ENCODE measurements at regions not wholly inside any gene's neighbourhood (a gene's known extent, or its start where the extent isn't known, plus 50 kb on each side); places are given as distances from the start of the nearest gene placed in this dataset.

DNA sequence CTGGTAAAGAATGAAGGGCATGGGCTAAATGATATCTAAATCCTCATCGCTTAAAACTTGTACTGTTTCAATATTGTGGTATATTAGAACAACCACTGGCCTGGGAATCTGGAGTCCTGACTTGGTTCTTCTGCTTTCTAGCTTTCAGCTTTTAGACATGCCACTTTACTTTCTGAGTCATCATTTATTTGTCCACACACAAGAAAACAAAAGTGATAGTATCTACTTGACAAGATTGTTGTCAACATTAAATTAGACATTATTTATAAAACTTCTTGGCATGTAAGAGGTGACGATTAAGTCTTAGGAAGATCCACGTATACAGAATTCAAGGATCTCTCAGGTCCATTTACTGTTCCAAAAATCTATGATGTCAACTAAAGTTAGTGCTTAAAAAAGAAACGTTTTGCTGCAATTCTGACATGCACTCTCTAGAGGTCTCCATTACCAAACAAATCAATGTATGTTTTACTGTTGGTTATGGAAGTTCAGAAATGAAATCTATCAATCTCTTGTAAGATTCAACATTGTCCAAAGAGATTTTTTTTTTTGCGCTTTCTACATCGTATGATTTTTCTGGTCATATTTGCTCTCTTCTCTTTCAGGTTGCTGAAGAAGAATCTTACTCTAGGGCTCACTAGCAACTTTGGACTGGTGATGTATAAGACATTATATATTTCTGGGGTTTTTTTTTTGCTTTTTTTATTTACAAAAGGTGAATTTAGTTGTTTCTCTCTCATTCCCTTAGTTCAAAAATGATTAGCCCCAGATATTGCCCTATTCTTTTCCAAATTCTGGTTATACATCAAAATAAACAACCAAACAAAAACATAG lies 53.6 kb upstream of the DYNC1I1 start:
- DNase-seq (ENCODE audit: insufficient read length, low spot score) (no peak), FAIRE-seq (no peak)
- TF ChIP-seq POLR2A (IDR thresholded peaks at IDR 0.05; ENCODE audit: low read depth, low read length): no peak
- no peak for TF ChIP-seq POLR2AphosphoS5 (IDR thresholded peaks at IDR 0.05; ENCODE audit: low read depth, low read length)
- no peak for TF ChIP-seq TAF1 (IDR thresholded peaks at IDR 0.05; ENCODE audit: low read depth, low read length)
- TF ChIP-seq SPI1 (IDR thresholded peaks at IDR 0.05; ENCODE audit: low read depth, low read length): no peak
- no peak for TF ChIP-seq POU2F2 (IDR thresholded peaks at IDR 0.05; ENCODE audit: low read depth, low read length)
- no peak for TF ChIP-seq PAX5 (IDR thresholded peaks at IDR 0.05; ENCODE audit: insufficient read depth, low read length, severe bottlenecking)

DNA sequence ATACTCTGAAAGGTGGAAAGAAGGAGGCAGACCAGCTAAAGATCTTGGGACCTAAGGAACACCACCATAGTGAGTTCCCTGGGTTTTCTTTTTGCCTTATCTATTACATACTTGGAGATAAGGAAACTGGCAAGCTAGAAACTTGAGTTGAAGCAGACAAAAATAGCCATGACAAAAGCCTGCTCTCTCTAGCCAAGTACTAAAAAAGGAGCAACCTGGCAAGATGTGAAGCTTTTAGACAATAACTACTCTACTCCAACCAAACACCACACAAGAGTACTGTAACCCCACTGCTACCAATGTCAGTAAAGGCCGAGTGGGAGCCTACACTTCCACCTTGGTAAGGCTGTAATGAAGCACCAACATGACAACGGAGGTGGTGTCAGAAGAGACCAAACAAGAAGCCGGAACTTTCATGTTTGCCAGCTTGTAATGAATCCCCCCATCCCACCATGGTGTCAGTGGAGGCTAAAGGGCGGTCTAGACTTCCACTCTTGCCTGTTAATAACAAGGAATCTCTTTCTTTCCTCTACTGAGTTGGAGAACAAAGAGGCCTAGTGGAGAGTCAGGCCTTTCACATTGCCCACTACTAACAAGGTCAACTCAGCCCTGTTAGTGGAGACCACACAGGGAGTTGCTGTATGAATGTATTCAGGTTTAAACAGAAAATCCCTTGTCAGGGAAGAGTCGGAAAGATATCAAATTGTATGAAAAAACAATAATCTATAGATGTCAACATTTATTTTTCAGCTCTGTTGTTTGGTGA lies 55.8 kb upstream of the DYNC1I1 start:
- no peak for DNase-seq (ENCODE audit: insufficient read length, low spot score)
- no peak for FAIRE-seq
- TF ChIP-seq PAX5 (IDR thresholded peaks at IDR 0.05; ENCODE audit: insufficient read depth, low read length, severe bottlenecking): no peak
- TF ChIP-seq POLR2A (IDR thresholded peaks at IDR 0.05; ENCODE audit: low read depth, low read length): no peak
- no peak for TF ChIP-seq POU2F2 (IDR thresholded peaks at IDR 0.05; ENCODE audit: low read depth, low read length)
- no peak for TF ChIP-seq TAF1 (IDR thresholded peaks at IDR 0.05; ENCODE audit: low read depth, low read length)
- TF ChIP-seq POLR2AphosphoS5 (IDR thresholded peaks at IDR 0.05; ENCODE audit: low read depth, low read length): no peak
- no peak for TF ChIP-seq SPI1 (IDR thresholded peaks at IDR 0.05; ENCODE audit: low read depth, low read length)

DNA sequence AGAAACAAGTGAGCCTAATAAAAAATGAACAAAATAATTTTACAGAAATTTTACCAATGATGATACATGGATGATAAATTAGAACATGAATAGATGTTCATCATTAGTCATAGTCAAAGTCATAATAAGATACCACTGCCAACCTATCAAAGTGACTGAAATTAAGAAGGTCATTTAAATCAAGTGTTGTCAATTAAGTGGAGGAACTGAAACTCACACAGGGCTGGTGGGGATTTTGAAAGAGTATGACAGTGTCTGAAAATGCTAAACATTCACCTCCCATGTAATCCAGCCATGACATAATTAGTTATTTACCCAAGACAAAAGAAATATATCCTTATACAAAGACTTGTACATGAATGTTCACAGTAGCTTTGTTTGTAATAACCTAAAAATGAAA lies 57.1 kb upstream of the DYNC1I1 start:
- no peak for FAIRE-seq
- no peak for DNase-seq (ENCODE audit: insufficient read length, low spot score)
- TF ChIP-seq POLR2A (IDR thresholded peaks at IDR 0.05; ENCODE audit: low read depth, low read length) (no peak), SPI1 (IDR thresholded peaks at IDR 0.05; ENCODE audit: low read depth, low read length) (peak; percentile 91)

GRCh38 chr7:95710711-95711110 lies 61.6 kb upstream of the DYNC1I1 start:
- DNase-seq (ENCODE audit: insufficient read length, low spot score) (no peak), FAIRE-seq (no peak)
- TF ChIP-seq TAF1 (IDR thresholded peaks at IDR 0.05; ENCODE audit: low read depth, low read length) (no peak), POLR2A (IDR thresholded peaks at IDR 0.05; ENCODE audit: low read depth, low read length) (no peak), PAX5 (IDR thresholded peaks at IDR 0.05; ENCODE audit: insufficient read depth, low read length, severe bottlenecking) (no peak), POU2F2 (IDR thresholded peaks at IDR 0.05; ENCODE audit: low read depth, low read length) (no peak), POLR2AphosphoS5 (IDR thresholded peaks at IDR 0.05; ENCODE audit: low read depth, low read length) (no peak), SPI1 (IDR thresholded peaks at IDR 0.05; ENCODE audit: low read depth, low read length) (no peak)

GRCh38 chr7:95700917-95701316 lies 71.4 kb upstream of the DYNC1I1 start:
- no peak for DNase-seq (ENCODE audit: insufficient read length, low spot score)
- no peak for TF ChIP-seq POLR2A (IDR thresholded peaks at IDR 0.05; ENCODE audit: low read depth, low read length)
- TF ChIP-seq TAF1 (IDR thresholded peaks at IDR 0.05; ENCODE audit: low read depth, low read length): no peak
- TF ChIP-seq POU2F2 (IDR thresholded peaks at IDR 0.05; ENCODE audit: low read depth, low read length): no peak
- TF ChIP-seq POLR2AphosphoS5 (IDR thresholded peaks at IDR 0.05; ENCODE audit: low read depth, low read length): no peak
- no peak for TF ChIP-seq PAX5 (IDR thresholded peaks at IDR 0.05; ENCODE audit: insufficient read depth, low read length, severe bottlenecking)
- no peak for TF ChIP-seq SPI1 (IDR thresholded peaks at IDR 0.05; ENCODE audit: low read depth, low read length)
- FAIRE-seq: no peak

- DNase-seq (ENCODE audit: insufficient read length, low spot score) (no peak), FAIRE-seq (no peak)
- no peak for TF ChIP-seq TAF1 (IDR thresholded peaks at IDR 0.05; ENCODE audit: low read depth, low read length)
These were observed 78.0 kb upstream of the DYNC1I1 start for GRCh38 chr7:95694334-95694733.

DNA sequence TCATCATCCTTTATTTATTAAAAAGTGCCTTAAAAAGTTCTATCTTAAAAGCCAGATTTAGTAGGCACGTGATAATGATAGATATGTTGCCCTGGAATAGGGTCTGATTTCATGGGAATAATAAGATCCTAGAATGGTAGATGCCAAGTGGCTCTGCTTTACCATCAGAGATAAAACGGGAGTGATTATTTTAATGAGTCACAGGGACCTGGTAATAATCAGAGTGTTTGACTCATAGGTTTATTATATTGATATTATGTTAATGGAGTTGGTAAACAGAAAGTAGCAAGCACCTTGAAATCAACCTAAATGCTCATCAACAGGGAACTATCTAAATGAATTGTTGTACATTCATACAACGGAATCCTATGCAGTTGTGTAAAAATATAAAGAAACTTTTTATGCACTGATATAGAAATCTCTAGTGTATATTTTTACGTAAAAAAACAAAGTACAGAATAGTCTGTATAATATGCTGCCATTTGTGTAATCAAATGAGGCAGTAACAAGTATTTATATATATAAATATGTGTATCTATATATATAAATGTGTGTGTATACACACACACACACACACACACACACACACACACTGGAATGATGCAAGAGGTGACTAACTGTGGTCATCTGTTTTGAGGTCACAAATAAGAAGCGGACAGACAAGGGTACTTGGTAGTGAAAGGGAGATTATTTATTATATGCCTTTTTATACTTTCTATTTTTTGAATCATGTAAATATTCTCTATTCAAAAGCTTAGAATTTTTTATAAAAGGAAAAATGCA lies 78.6 kb upstream of the DYNC1I1 start:
- TF ChIP-seq PAX5 (IDR thresholded peaks at IDR 0.05; ENCODE audit: insufficient read depth, low read length, severe bottlenecking): no peak
- TF ChIP-seq POU2F2 (IDR thresholded peaks at IDR 0.05; ENCODE audit: low read depth, low read length): no peak
- TF ChIP-seq SPI1 (IDR thresholded peaks at IDR 0.05; ENCODE audit: low read depth, low read length): no peak
- no peak for TF ChIP-seq POLR2A (IDR thresholded peaks at IDR 0.05; ENCODE audit: low read depth, low read length)
- no peak for TF ChIP-seq POLR2AphosphoS5 (IDR thresholded peaks at IDR 0.05; ENCODE audit: low read depth, low read length)
- TF ChIP-seq TAF1 (IDR thresholded peaks at IDR 0.05; ENCODE audit: low read depth, low read length): no peak
- DNase-seq (ENCODE audit: insufficient read length, low spot score) (no peak), FAIRE-seq (no peak)

GRCh38 chr7:95691464-95691863 lies 80.9 kb upstream of the DYNC1I1 start:
- DNase-seq (ENCODE audit: insufficient read length, low spot score) (no peak), FAIRE-seq (no peak)
- no peak for TF ChIP-seq TAF1 (IDR thresholded peaks at IDR 0.05; ENCODE audit: low read depth, low read length)
- TF ChIP-seq POLR2AphosphoS5 (IDR thresholded peaks at IDR 0.05; ENCODE audit: low read depth, low read length): no peak
- no peak for TF ChIP-seq PAX5 (IDR thresholded peaks at IDR 0.05; ENCODE audit: insufficient read depth, low read length, severe bottlenecking)
- TF ChIP-seq POU2F2 (IDR thresholded peaks at IDR 0.05; ENCODE audit: low read depth, low read length): no peak
- no peak for TF ChIP-seq SPI1 (IDR thresholded peaks at IDR 0.05; ENCODE audit: low read depth, low read length)
- no peak for TF ChIP-seq POLR2A (IDR thresholded peaks at IDR 0.05; ENCODE audit: low read depth, low read length)

DNA sequence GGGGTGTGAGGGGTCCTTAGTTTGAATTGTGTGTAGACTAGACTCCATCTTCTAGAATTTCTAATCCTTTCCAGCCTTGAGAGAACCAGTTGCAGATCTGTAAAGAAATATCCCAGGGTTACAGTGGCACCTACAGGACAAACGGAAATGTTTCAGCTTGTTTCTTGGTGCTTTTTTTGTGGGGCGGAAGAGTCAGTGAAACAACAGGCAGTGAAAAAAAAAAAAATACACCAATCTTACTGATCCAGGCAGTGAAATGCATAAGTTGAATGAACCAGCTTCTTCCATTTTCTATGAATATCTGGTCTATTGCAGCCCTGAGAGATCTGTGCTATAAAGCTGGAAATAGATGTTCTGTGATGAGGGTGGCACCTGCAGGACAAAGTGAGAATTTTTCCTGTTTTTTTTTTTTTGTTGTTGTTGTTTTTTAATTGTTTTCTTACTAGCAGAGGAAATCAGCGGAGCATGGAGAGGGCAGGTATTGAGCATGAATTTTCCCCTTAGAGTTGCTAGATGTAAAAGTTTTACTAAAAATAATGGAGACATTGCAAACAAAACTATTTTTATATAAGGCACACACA lies 81.9 kb upstream of the DYNC1I1 start:
- DNase-seq (ENCODE audit: insufficient read length, low spot score): no peak

More for the DNA sequence above, 81.9 kb upstream of the DYNC1I1 start:
- TF ChIP-seq POLR2A (IDR thresholded peaks at IDR 0.05; ENCODE audit: low read depth, low read length): no peak
- no peak for TF ChIP-seq SPI1 (IDR thresholded peaks at IDR 0.05; ENCODE audit: low read depth, low read length)
- TF ChIP-seq POU2F2 (IDR thresholded peaks at IDR 0.05; ENCODE audit: low read depth, low read length): no peak
- no peak for TF ChIP-seq PAX5 (IDR thresholded peaks at IDR 0.05; ENCODE audit: insufficient read depth, low read length, severe bottlenecking)
- no peak for TF ChIP-seq POLR2AphosphoS5 (IDR thresholded peaks at IDR 0.05; ENCODE audit: low read depth, low read length)
- no peak for TF ChIP-seq TAF1 (IDR thresholded peaks at IDR 0.05; ENCODE audit: low read depth, low read length)
- FAIRE-seq: peak; percentile 86
